PC-3 (cell line): ENCODE measurements at regions not wholly inside any gene's neighbourhood (a gene's known extent, or its start where the extent isn't known, plus 50 kb on each side); places are given as distances from the start of the nearest gene placed in this dataset.
A peak's percentile ranks its signal among the peaks of the same experiment; 100 is the strongest.

Source experiments
- ATAC-seq: fragments of 200-7000 bp; cut with Tn5 transposase; 2 replicates; pipeline ENCODE4 v1.9.1; 2020; ENCODE audit warnings: mild to moderate bottlenecking, moderate library complexity
- BruUV-seq: library from RNA; stranded (reverse); fragments of 400-500 nt; replicated peaks from 2 replicates; lab custom pipeline; 2021; lab: Mats Ljungman, UMichigan
- CTCF ChIA-PET: fragments of 300-600 bp; sonication (Branson Sonifier 250); formaldehyde crosslinking; loops from one replicate; lab custom pipeline; 2022; ENCODE audit warnings: antibody characterized with exemption; lab: Charles Lee
- POLR2A ChIA-PET: fragments of 300-600 bp; sonication (Branson Sonifier 250); formaldehyde crosslinking; loops from one replicate; lab custom pipeline; 2022; ENCODE audit warnings: antibody characterized with exemption; ENCODE audit not compliant: unreplicated experiment; lab: Charles Lee
- DNase-seq: peaks from one replicate; pipeline ENCODE4 v3.0.0-alpha.2; 2015
- H2AFZ ChIP-seq: fragments of 300-600 bp; sonication (generic); 2 replicates; pipeline ENCODE4 v1.6.0; 2016; ENCODE audit warnings: antibody characterized with exemption, low read length
- H3F3A ChIP-seq: fragments of 300-600 bp; sonication (generic); one replicate; pipeline ENCODE4 v1.6.0; 2017; ENCODE audit warnings: antibody characterized with exemption, low read length, control low read depth, mild to moderate bottlenecking; ENCODE audit not compliant: unreplicated experiment
- H3K27ac ChIP-seq: fragments of 300-600 bp; sonication (generic); 2 replicates; pipeline ENCODE4 v1.5.1; 2016; ENCODE audit warnings: mild to moderate bottlenecking, low read length
- H3K27me3 ChIP-seq: fragments of 300-600 bp; sonication (generic); 2 replicates; pipeline ENCODE4 v1.6.1; 2016; ENCODE audit warnings: low read length, mixed read lengths
- H3K36me3 ChIP-seq: fragments of 300-600 bp; sonication (generic); 2 replicates; pipeline ENCODE4 v1.6.1; 2016; ENCODE audit warnings: low read depth, mixed run types, low read length, mixed read lengths
- H3K4me1 ChIP-seq: fragments of 300-600 bp; sonication (generic); 2 replicates; pipeline ENCODE4 v1.5.1; 2016; ENCODE audit warnings: low read length; ENCODE audit not compliant: insufficient read depth
- H3K4me2 ChIP-seq: fragments of 300-600 bp; sonication (generic); 2 replicates; pipeline ENCODE4 v1.6.0; 2016; ENCODE audit warnings: low read length
- H3K4me3 ChIP-seq: fragments of 300-600 bp; sonication (generic); 2 replicates; pipeline ENCODE4 v1.5.1; 2016; ENCODE audit warnings: mild to moderate bottlenecking, low read length, mixed read lengths
- H3K79me2 ChIP-seq: fragments of 300-600 bp; sonication (generic); 2 replicates; pipeline ENCODE4 v1.6.1; 2017; ENCODE audit warnings: low read length, mixed read lengths
- H3K9ac ChIP-seq: fragments of 300-600 bp; sonication (generic); 2 replicates; pipeline ENCODE4 v1.6.0; 2016; ENCODE audit warnings: mild to moderate bottlenecking, low read length
- H3K9me2 ChIP-seq: fragments of 300-600 bp; sonication (generic); replicated peaks from 2 replicates; pipeline ENCODE4 v1.6.1; 2016; ENCODE audit warnings: mixed run types, low read length, mixed read lengths
- H3K9me3 ChIP-seq: fragments of 300-600 bp; sonication (generic); 2 replicates; pipeline ENCODE4 v1.6.1; 2016; ENCODE audit warnings: low read length, mixed read lengths
- H4K20me1 ChIP-seq: fragments of 300-600 bp; sonication (generic); 2 replicates; pipeline ENCODE4 v1.6.1; 2016; ENCODE audit warnings: low read length, mixed read lengths
- CTCF ChIP-seq: fragments of 300-600 bp; sonication (generic); conservative IDR thresholded peaks from 2 replicates; pipeline ENCODE4 v1.5.1; 2017; ENCODE audit warnings: antibody characterized with exemption, low read depth, mild to moderate bottlenecking, low read length
- EZH2 ChIP-seq: fragments of 300-600 bp; sonication (generic); IDR thresholded peaks from one replicate; pipeline ENCODE4 v1.6.1; 2017; ENCODE audit warnings: antibody characterized with exemption, mild to moderate bottlenecking, low read length; ENCODE audit not compliant: unreplicated experiment
- EZH2phosphoT487 ChIP-seq: fragments of 300-600 bp; sonication (generic); IDR thresholded peaks from 2 replicates; pipeline ENCODE4 v1.6.1; 2018; ENCODE audit warnings: mild to moderate bottlenecking, antibody characterized with exemption, low read length, borderline replicate concordance
- intact Hi-C: fragments of 100-400 bp; cut with micrococcal nuclease; formaldehyde crosslinking; loops from 2 replicates; pipeline ENCODE4 v1.9.0; 2023

- no TSS peak for BruUV-seq
- Histone ChIP-seq H3K36me3 (no peaks in the 10 kb centered on the region), H2AFZ (peak overlapping the region; percentile 13), H3K4me1 (peaks cover 14% of the 10 kb centered on the region), H3K9me2 (no peaks in the 10 kb centered on the region), H3K4me2 (peak overlapping the region; percentile 26; the same call in 1 of the 2 replicates), H3K79me2 (no peaks in the 10 kb centered on the region), H3K9me3 (no peaks in the 10 kb centered on the region), H3F3A (no peaks in the 10 kb centered on the region), H3K4me3 (no peak overlapping the region), H3K27me3 (no peaks in the 10 kb centered on the region), H3K27ac (peak overlapping the region; percentile 40), H4K20me1 (no peaks in the 10 kb centered on the region), H3K9ac (no peak overlapping the region)
- ChIA-PET CTCF (no interaction called here), POLR2A (no interaction called here)
- ATAC-seq, result peak; percentile 99
- peak; percentile 82 for DNase-seq
- TF ChIP-seq EZH2phosphoT487 (no peak), CTCF (no peak), EZH2 (no peak)
- intact Hi-C loops, result no loop called here
Observed at GRCh38 chr2:167438206-167438605, 549.9 kb downstream of the XIRP2 start.

- Histone ChIP-seq H3K4me1 (no peaks in the 10 kb centered on the region), H3K9me3 (no peaks in the 10 kb centered on the region), H3K27ac (no peak overlapping the region), H3K4me3 (no peak overlapping the region), H3K79me2 (no peaks in the 10 kb centered on the region), H3K4me2 (no peak overlapping the region), H3K36me3 (no peaks in the 10 kb centered on the region), H3K9me2 (no peaks in the 10 kb centered on the region), H3K9ac (no peak overlapping the region), H4K20me1 (no peaks in the 10 kb centered on the region), H3F3A (no peaks in the 10 kb centered on the region), H2AFZ (no peak overlapping the region), H3K27me3 (no peaks in the 10 kb centered on the region)
- POLR2A ChIA-PET, result no interaction called here
- intact Hi-C loops, result no loop called here
- TF ChIP-seq EZH2phosphoT487 (no peak), EZH2 (no peak), CTCF (no peak)
- CTCF ChIA-PET, result no interaction called here
- ATAC-seq (no peak), DNase-seq (no peak)
- BruUV-seq, result no TSS peak
Observed at GRCh38 chr2:167431949-167432348, 543.7 kb downstream of the XIRP2 start.

- Histone ChIP-seq H3K4me3 (no peak overlapping the region), H3K9ac (no peak overlapping the region), H3K4me2 (no peak overlapping the region), H3K79me2 (no peaks in the 10 kb centered on the region), H3K36me3 (no peaks in the 10 kb centered on the region), H3K4me1 (peaks cover 4% of the 10 kb centered on the region), H3K9me3 (no peaks in the 10 kb centered on the region), H2AFZ (no peak overlapping the region), H3K27ac (no peak overlapping the region), H3K27me3 (no peaks in the 10 kb centered on the region), H3F3A (no peaks in the 10 kb centered on the region), H3K9me2 (no peaks in the 10 kb centered on the region), H4K20me1 (no peaks in the 10 kb centered on the region)
- no TSS peak for BruUV-seq
- ATAC-seq (no peak), DNase-seq (no peak)
- CTCF ChIA-PET, result no interaction called here
- TF ChIP-seq CTCF, result no peak
- TF ChIP-seq EZH2, result no peak
- TF ChIP-seq EZH2phosphoT487, result no peak
- POLR2A ChIA-PET, result no interaction called here
- intact Hi-C loops, result no loop called here
Observed at GRCh38 chr2:167430447-167430846, 542.2 kb downstream of the XIRP2 start.
